GM12872 (cell line): ENCODE measurements at regions not wholly inside any gene's neighbourhood (a gene's known extent, or its start where the extent isn't known, plus 50 kb on each side); places are given as distances from the start of the nearest gene placed in this dataset.

ENCODE experiments used
- CTCF ChIP-seq: IDR thresholded peaks from 3 replicates; pipeline ENCODE4 v1.5.1; 2011; ENCODE audit warnings: low read depth, mild to moderate bottlenecking, low read length, moderate library complexity; ENCODE audit not compliant: insufficient read depth

GRCh38 chr3:10717756-10718155 lies 98.3 kb upstream of the SLC6A11 start:
- TF ChIP-seq CTCF = no peak

- no peak for TF ChIP-seq CTCF
Observed at GRCh38 chr3:10721101-10721500, 94.9 kb upstream of the SLC6A11 start.

GRCh38 chr3:10722911-10723310 lies 93.1 kb upstream of the SLC6A11 start:
- TF ChIP-seq CTCF = no peak

GRCh38 chr3:10723991-10724390 lies 92.0 kb upstream of the SLC6A11 start:
- TF ChIP-seq CTCF = no peak

- no peak for TF ChIP-seq CTCF
Observed at GRCh38 chr3:10725067-10725466, 91.0 kb upstream of the SLC6A11 start.

GRCh38 chr3:10725846-10726245 lies 90.2 kb upstream of the SLC6A11 start:
- TF ChIP-seq CTCF = no peak

GRCh38 chr3:10726787-10727186 lies 89.2 kb upstream of the SLC6A11 start:
- TF ChIP-seq CTCF = no peak

GRCh38 chr3:10729439-10729838 lies 86.6 kb upstream of the SLC6A11 start:
- no peak for TF ChIP-seq CTCF
